ENCODE measurements at regions not wholly inside any gene's neighbourhood (a gene's known extent, or its start where the extent isn't known, plus 50 kb on each side); places are given as distances from the start of the nearest gene placed in this dataset.

DNA sequence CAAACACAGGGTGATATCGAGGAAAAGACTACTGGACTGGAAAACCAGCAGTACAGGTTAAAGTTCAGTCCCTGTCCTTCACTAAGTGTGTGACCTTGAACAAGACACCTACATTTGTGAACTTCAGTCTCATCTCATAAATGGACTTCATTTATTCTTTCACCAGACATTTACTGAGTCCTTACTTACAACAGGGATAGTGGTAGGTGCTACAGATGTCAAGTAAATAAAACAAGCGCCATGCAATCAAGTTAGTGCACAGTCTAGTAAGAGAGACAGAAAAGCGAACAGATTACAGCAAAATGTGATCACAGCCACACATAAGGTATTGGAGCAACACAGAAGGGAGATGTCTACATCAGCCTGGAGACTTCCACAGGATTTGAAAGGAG is 413.2 kb downstream of the ACTL7B start:
- H3K36me3 ChIP-seq (ENCODE audit: insufficient read depth, insufficient read length, low read length) = no peaks in the 10 kb centered on the region
- no peak overlapping the region for H3K4me3 ChIP-seq (ENCODE audit: insufficient read length, low read depth)
- TF ChIP-seq YY1 (IDR thresholded peaks at IDR 0.05; ENCODE audit: insufficient read depth, insufficient read length) = no peak
- no peak for TF ChIP-seq SUZ12 (IDR thresholded peaks at IDR 0.05; ENCODE audit: extremely low read depth, insufficient read depth, insufficient read length)
- TF ChIP-seq ZNF274 (IDR thresholded peaks at IDR 0.05; ENCODE audit: low read depth, low read length) = no peak
- H3K4me1 ChIP-seq (ENCODE audit: insufficient read depth, insufficient read length) = no peaks in the 10 kb centered on the region
- H3K9me3 ChIP-seq (ENCODE audit: insufficient read depth, low read length) = no peaks in the 10 kb centered on the region
- H3K9ac ChIP-seq (ENCODE audit: insufficient read length, low read depth) = no peak overlapping the region
- DNase-seq (ENCODE audit: low read depth, low spot score) = no peak
- H3K27me3 ChIP-seq (ENCODE audit: insufficient read depth, insufficient read length) = no peaks in the 10 kb centered on the region

- TF ChIP-seq ZNF274 (IDR thresholded peaks at IDR 0.05; ENCODE audit: low read depth, low read length) (no peak), SUZ12 (IDR thresholded peaks at IDR 0.05; ENCODE audit: extremely low read depth, insufficient read depth, insufficient read length) (no peak)
- no peaks in the 10 kb centered on the region for H3K9me3 ChIP-seq (ENCODE audit: insufficient read depth, low read length)
- H3K9ac ChIP-seq (ENCODE audit: insufficient read length, low read depth) = no peak overlapping the region
- no peak overlapping the region for H3K4me3 ChIP-seq (ENCODE audit: insufficient read length, low read depth)
- no peaks in the 10 kb centered on the region for H3K4me1 ChIP-seq (ENCODE audit: insufficient read depth, insufficient read length)
- no peak for DNase-seq (ENCODE audit: low read depth, low spot score)
- no peaks in the 10 kb centered on the region for H3K27me3 ChIP-seq (ENCODE audit: insufficient read depth, insufficient read length)
- no peaks in the 10 kb centered on the region for H3K36me3 ChIP-seq (ENCODE audit: insufficient read depth, insufficient read length, low read length)
These were observed 414.1 kb downstream of the ACTL7B start for GRCh38 chr9:108441726-108442125.

- Histone ChIP-seq H3K27me3 (ENCODE audit: insufficient read depth, insufficient read length) (no peaks in the 10 kb centered on the region), H3K36me3 (ENCODE audit: insufficient read depth, insufficient read length, low read length) (no peaks in the 10 kb centered on the region), H3K4me1 (ENCODE audit: insufficient read depth, insufficient read length) (no peaks in the 10 kb centered on the region), H3K9ac (ENCODE audit: insufficient read length, low read depth) (no peak overlapping the region), H3K9me3 (ENCODE audit: insufficient read depth, low read length) (no peaks in the 10 kb centered on the region), H3K4me3 (ENCODE audit: insufficient read length, low read depth) (no peak overlapping the region)
- no peak for DNase-seq (ENCODE audit: low read depth, low spot score)
- no peak for TF ChIP-seq YY1 (IDR thresholded peaks at IDR 0.05; ENCODE audit: insufficient read depth, insufficient read length)
- TF ChIP-seq SUZ12 (IDR thresholded peaks at IDR 0.05; ENCODE audit: extremely low read depth, insufficient read depth, insufficient read length) = no peak
- no peak for TF ChIP-seq ZNF274 (IDR thresholded peaks at IDR 0.05; ENCODE audit: low read depth, low read length)
These were observed 414.5 kb downstream of the ACTL7B start for GRCh38 chr9:108441251-108441650.

DNA sequence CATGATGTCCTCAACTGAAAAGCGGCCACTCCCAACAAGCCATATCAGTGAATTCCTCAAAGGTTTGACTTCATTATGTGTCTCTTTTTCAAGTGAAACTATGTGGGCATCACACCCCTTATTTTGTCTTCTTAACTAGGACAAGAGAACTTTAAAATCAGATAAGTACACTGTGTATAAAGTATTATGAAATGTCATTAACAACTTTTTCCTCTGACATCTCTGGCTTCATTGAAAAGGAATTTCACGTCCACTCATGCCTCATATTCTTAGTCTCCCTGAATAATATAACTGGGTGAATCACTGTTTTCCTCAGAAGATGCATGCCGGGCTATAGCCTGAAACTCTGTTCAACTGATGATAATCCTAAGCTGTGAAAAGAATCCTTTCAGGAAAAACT is 415.8 kb downstream of the ACTL7B start:
- no peaks in the 10 kb centered on the region for H3K4me1 ChIP-seq (ENCODE audit: insufficient read depth, insufficient read length)
- no peak overlapping the region for H3K9ac ChIP-seq (ENCODE audit: insufficient read length, low read depth)
- no peak for TF ChIP-seq ZNF274 (IDR thresholded peaks at IDR 0.05; ENCODE audit: low read depth, low read length)
- TF ChIP-seq YY1 (IDR thresholded peaks at IDR 0.05; ENCODE audit: insufficient read depth, insufficient read length) = no peak
- TF ChIP-seq SUZ12 (IDR thresholded peaks at IDR 0.05; ENCODE audit: extremely low read depth, insufficient read depth, insufficient read length) = no peak
- no peaks in the 10 kb centered on the region for H3K36me3 ChIP-seq (ENCODE audit: insufficient read depth, insufficient read length, low read length)
- DNase-seq (ENCODE audit: low read depth, low spot score) = no peak
- H3K9me3 ChIP-seq (ENCODE audit: insufficient read depth, low read length) = no peaks in the 10 kb centered on the region
- no peak overlapping the region for H3K4me3 ChIP-seq (ENCODE audit: insufficient read length, low read depth)
- H3K27me3 ChIP-seq (ENCODE audit: insufficient read depth, insufficient read length) = no peaks in the 10 kb centered on the region

DNA sequence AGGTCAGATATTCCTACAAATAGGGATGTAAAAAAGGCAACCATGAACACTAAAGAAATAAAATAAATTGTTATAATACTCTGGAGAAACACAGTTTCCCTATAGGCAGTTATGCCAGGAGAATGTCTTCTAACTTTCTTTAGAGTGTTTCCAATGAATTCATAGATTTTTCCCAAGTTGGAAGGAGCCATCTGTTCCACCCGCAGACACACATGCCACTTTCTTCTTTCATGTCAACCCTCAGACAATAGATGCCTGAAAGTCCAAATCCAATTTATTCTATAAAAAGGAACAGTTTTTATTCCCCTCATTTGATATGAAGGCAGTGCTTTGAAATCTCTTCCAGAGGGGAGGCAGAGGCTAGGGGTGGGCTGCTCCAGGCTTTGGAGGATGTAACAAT is 418.1 kb downstream of the ACTL7B start:
- no peaks in the 10 kb centered on the region for H3K36me3 ChIP-seq (ENCODE audit: insufficient read depth, insufficient read length, low read length)
- H3K27me3 ChIP-seq (ENCODE audit: insufficient read depth, insufficient read length) = no peaks in the 10 kb centered on the region
- no peak for DNase-seq (ENCODE audit: low read depth, low spot score)
- H3K4me1 ChIP-seq (ENCODE audit: insufficient read depth, insufficient read length) = no peaks in the 10 kb centered on the region
- no peaks in the 10 kb centered on the region for H3K9me3 ChIP-seq (ENCODE audit: insufficient read depth, low read length)
- H3K4me3 ChIP-seq (ENCODE audit: insufficient read length, low read depth) = no peak overlapping the region
- no peak overlapping the region for H3K9ac ChIP-seq (ENCODE audit: insufficient read length, low read depth)
- TF ChIP-seq ZNF274 (IDR thresholded peaks at IDR 0.05; ENCODE audit: low read depth, low read length) (no peak), YY1 (IDR thresholded peaks at IDR 0.05; ENCODE audit: insufficient read depth, insufficient read length) (no peak), SUZ12 (IDR thresholded peaks at IDR 0.05; ENCODE audit: extremely low read depth, insufficient read depth, insufficient read length) (no peak)

DNA sequence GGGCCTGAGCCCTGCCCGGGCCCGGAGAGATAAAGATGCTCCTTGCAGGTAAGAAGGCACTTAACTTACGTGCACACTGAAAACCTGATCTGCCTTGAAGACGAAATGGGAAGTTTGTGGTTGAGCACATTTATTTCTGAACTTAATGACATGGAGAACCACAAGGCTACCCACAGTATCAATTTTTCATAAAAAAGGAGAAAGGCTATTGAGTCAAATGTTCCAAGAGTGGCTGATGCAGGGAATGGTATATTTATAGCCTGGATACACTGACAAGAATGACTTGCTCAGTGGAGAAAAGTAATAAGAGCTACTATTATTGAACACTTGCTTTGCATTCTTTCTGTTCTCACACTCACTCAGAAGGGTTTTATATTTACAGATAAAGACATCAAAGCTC is 419.3 kb downstream of the ACTL7B start:
- Histone ChIP-seq H3K36me3 (ENCODE audit: insufficient read depth, insufficient read length, low read length) (no peaks in the 10 kb centered on the region), H3K9ac (ENCODE audit: insufficient read length, low read depth) (no peak overlapping the region), H3K27me3 (ENCODE audit: insufficient read depth, insufficient read length) (no peaks in the 10 kb centered on the region), H3K9me3 (ENCODE audit: insufficient read depth, low read length) (no peaks in the 10 kb centered on the region; the same call in 1 of the 2 replicates), H3K4me1 (ENCODE audit: insufficient read depth, insufficient read length) (no peaks in the 10 kb centered on the region), H3K4me3 (ENCODE audit: insufficient read length, low read depth) (no peak overlapping the region)
- DNase-seq (ENCODE audit: low read depth, low spot score) = no peak
- TF ChIP-seq SUZ12 (IDR thresholded peaks at IDR 0.05; ENCODE audit: extremely low read depth, insufficient read depth, insufficient read length) (no peak), YY1 (IDR thresholded peaks at IDR 0.05; ENCODE audit: insufficient read depth, insufficient read length) (no peak), ZNF274 (IDR thresholded peaks at IDR 0.05; ENCODE audit: low read depth, low read length) (no peak)

GRCh38 chr9:108434502-108434901 is 421.3 kb downstream of the ACTL7B start:
- Histone ChIP-seq H3K4me1 (ENCODE audit: insufficient read depth, insufficient read length) (no peaks in the 10 kb centered on the region), H3K9me3 (ENCODE audit: insufficient read depth, low read length) (peaks cover 10% of the 10 kb centered on the region), H3K9ac (ENCODE audit: insufficient read length, low read depth) (no peak overlapping the region), H3K36me3 (ENCODE audit: insufficient read depth, insufficient read length, low read length) (no peaks in the 10 kb centered on the region), H3K4me3 (ENCODE audit: insufficient read length, low read depth) (no peak overlapping the region), H3K27me3 (ENCODE audit: insufficient read depth, insufficient read length) (no peaks in the 10 kb centered on the region)
- TF ChIP-seq ZNF274 (IDR thresholded peaks at IDR 0.05; ENCODE audit: low read depth, low read length) (no peak), YY1 (IDR thresholded peaks at IDR 0.05; ENCODE audit: insufficient read depth, insufficient read length) (no peak), SUZ12 (IDR thresholded peaks at IDR 0.05; ENCODE audit: extremely low read depth, insufficient read depth, insufficient read length) (no peak)
- DNase-seq (ENCODE audit: low read depth, low spot score) = no peak

DNA sequence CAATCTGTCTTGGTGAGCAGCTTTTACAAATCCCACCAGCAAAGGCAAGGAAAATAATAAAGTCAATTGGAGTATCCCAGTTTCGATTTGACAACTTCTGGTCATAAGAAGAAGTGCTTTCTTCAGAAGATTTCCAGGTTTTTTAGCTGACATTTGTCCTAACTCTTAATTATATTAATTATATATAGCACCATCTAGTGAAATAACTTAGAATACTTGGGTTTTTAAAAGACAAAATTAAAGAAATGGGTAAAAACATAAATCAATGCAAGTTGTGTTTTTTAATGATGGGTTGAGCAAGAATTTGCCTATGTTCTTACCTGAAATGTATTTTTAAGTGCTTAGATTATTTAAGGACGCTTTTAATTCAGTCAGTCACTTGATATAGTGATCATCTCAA is 421.8 kb downstream of the ACTL7B start:
- DNase-seq (ENCODE audit: low read depth, low spot score) = no peak
- TF ChIP-seq YY1 (IDR thresholded peaks at IDR 0.05; ENCODE audit: insufficient read depth, insufficient read length) (no peak), SUZ12 (IDR thresholded peaks at IDR 0.05; ENCODE audit: extremely low read depth, insufficient read depth, insufficient read length) (no peak), ZNF274 (IDR thresholded peaks at IDR 0.05; ENCODE audit: low read depth, low read length) (no peak)
- Histone ChIP-seq H3K4me3 (ENCODE audit: insufficient read length, low read depth) (no peak overlapping the region), H3K27me3 (ENCODE audit: insufficient read depth, insufficient read length) (no peaks in the 10 kb centered on the region), H3K4me1 (ENCODE audit: insufficient read depth, insufficient read length) (no peaks in the 10 kb centered on the region), H3K9ac (ENCODE audit: insufficient read length, low read depth) (no peak overlapping the region), H3K9me3 (ENCODE audit: insufficient read depth, low read length) (peaks cover 10% of the 10 kb centered on the region), H3K36me3 (ENCODE audit: insufficient read depth, insufficient read length, low read length) (no peaks in the 10 kb centered on the region)

Data from NT2/D1 (cell line).